GM12872 (cell line): ENCODE measurements at regions not wholly inside any gene's neighbourhood (a gene's known extent, or its start where the extent isn't known, plus 50 kb on each side); places are given as distances from the start of the nearest gene placed in this dataset.

Experiments used
- TF ChIP-seq, protein P1 (sequence below): IDR thresholded peaks from 3 replicates; pipeline ENCODE4 v1.5.1; 2011; ENCODE audit warnings: low read depth, mild to moderate bottlenecking, low read length, moderate library complexity; ENCODE audit not compliant: insufficient read depth

DNA sequence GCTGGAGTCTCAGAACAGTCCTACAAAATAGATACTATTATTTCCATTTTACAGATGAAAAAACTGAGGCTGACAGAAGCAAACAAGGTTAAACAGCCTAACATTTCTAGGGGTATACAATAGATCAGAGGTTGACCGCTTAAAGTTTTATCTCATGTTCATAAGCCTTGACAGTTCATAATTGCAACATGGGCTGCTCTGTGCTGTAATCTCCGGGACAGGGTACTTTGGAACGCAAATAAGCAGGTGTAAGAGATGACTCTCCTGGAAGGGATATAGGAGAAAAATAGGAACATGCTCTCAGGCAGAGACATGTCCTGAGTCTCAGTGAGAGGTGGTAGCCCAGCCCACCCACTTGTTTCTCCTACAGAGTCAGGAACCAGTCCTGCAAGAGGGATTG is 72.8 kb upstream of the RBM19 start:
- TF ChIP-seq, protein P1, sequence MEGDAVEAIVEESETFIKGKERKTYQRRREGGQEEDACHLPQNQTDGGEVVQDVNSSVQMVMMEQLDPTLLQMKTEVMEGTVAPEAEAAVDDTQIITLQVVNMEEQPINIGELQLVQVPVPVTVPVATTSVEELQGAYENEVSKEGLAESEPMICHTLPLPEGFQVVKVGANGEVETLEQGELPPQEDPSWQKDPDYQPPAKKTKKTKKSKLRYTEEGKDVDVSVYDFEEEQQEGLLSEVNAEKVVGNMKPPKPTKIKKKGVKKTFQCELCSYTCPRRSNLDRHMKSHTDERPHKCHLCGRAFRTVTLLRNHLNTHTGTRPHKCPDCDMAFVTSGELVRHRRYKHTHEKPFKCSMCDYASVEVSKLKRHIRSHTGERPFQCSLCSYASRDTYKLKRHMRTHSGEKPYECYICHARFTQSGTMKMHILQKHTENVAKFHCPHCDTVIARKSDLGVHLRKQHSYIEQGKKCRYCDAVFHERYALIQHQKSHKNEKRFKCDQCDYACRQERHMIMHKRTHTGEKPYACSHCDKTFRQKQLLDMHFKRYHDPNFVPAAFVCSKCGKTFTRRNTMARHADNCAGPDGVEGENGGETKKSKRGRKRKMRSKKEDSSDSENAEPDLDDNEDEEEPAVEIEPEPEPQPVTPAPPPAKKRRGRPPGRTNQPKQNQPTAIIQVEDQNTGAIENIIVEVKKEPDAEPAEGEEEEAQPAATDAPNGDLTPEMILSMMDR: no peak

DNA sequence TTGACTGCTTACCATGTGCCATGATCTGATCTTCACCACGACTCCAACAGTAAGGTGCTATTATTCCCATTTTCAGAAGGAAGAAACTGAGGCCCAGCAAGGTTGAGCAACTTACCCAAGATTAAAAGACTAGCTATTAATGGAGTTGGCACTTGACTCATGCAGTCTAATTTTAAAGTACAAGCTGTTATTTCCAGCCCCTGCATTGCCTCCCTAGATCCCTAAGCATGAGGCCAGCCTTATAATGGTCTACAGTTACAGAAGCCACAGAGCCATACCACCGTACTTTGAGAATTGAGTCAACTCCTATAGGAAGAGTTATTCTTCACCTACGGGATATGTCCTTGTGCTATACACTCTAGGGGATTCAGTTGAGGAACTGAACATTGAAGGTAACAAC is 66.7 kb upstream of the RBM19 start:
- TF ChIP-seq, protein P1: no peak

DNA sequence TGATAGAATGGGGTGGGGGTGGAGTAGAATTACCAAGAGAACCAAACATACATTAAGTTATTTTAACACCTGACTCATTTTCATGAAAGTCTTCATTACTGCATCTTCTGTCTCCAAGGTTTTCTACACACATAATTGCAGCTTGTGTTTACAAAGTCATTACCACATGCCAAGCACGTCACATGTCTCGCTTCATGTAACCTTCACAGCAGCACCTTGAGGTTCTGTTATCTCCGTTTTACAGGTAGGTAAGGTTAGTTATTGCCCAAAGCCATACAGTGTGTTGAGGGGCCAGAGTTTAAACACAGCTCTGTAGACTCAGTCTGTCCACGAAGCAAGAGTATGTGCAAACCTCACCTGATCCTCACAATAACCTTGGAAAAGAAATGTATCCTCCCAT is 64.3 kb upstream of the RBM19 start:
- TF ChIP-seq, protein P1: no peak

DNA sequence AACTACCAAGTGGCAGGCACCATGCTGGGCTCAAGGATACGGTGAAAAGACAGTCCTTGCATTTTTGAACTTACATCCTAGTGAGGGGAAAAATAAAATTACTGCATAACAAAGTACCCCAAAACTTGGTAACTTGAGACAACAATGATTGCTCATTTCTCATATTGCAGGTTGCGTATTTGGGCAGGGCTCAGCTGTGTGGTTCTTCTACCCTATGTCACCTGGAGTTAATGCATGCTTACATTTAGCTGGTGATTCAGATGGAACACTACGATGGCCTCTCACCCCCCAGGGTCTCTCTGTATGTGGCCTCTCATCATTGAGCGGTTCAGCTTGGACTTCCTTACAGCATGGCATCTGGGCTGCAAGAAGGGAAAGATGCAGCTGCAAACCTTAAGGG is 60.7 kb upstream of the RBM19 start:
- TF ChIP-seq, protein P1: no peak

DNA sequence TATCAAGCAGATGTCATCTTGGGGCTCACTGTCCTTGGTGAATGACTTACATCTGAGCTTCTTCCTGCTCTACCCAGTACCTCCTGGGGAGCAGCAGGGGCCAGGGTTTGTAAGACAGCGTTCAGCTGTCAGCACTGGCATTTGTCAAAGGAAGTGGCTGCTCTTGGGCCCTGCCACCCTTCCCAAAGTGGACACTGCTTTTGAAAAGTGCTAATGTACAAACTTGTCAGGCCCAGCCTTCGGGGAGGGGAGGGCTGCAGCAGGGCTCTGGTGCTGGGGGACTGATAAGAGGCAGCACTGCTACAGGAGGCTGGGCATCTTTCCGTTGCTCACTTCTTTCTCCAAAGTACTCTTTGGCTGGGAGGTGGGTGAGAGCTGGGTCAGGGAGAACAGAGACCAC is 59.8 kb upstream of the RBM19 start:
- TF ChIP-seq, protein P1: no peak

DNA sequence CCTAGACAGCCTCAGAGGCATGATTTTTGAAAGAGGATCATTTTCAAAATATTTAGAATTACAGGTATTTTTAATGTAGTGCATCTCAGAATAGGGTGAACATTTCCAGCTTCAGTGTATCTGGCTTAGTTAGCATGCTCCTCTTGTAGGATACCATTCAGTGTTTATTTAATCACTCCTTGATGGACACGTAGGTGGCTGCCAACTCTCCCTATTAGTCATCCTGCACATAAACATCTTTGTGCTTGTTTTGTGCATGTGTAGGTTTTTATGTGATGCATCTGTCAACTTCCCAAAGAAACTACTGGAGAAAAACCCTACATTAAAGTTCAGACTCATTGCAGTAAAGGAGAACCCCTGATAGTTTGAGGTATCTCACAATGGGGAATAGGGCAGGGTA is 52.5 kb upstream of the RBM19 start:
- TF ChIP-seq, protein P1: no peak
